B cell (primary cell): ENCODE measurements at regions not wholly inside any gene's neighbourhood (a gene's known extent, or its start where the extent isn't known, plus 50 kb on each side); places are given as distances from the start of the nearest gene placed in this dataset.

ENCODE experiments used
- ATAC-seq: fragments of 200-7000 bp; cut with Tn5 transposase; one replicate; pipeline ENCODE4 v1.10.0; 2021; ENCODE audit warnings: low read depth, mild to moderate bottlenecking, moderate number of reproducible peaks, moderate library complexity
- CTCF ChIA-PET: fragments of 350-600 bp; sonication (Branson Sonifier 250); formaldehyde crosslinking; loops from one replicate; lab custom pipeline; 2021; ENCODE audit warnings: antibody characterized with exemption, inconsistent platforms; lab: Charles Lee
- POLR2A ChIA-PET: fragments of 350-600 bp; sonication (Branson Sonifier 250); formaldehyde crosslinking; loops from one replicate; lab custom pipeline; 2021; ENCODE audit warnings: antibody characterized with exemption; lab: Charles Lee
- DNase-seq: peaks from one replicate; pipeline ENCODE4 v3.0.0; 2013
- H2AFZ ChIP-seq: 2 replicates; pipeline ENCODE4 v1.6.1; 2012; ENCODE audit warnings: mild to moderate bottlenecking, low read depth, low read length; ENCODE audit not compliant: insufficient read depth, poor library complexity, severe bottlenecking
- H3K27ac ChIP-seq, 2 donors: 1 replicate in 1 of 2; 2 replicates in 1 of 2; pipeline ENCODE4 v1.5.1; 2012 to 2013; ENCODE audit warnings: low read length in 2 of 2, mild to moderate bottlenecking in 2 of 2, moderate library complexity in 1 of 2
- H3K27me3 ChIP-seq, 4 experiments: fragments of 200-600 bp in 1 of 4; sonication (generic) in 1 of 4; replicated peaks in 1 of 4; 1 replicate in 2 of 4; 2 replicates in 2 of 4; pipeline versions ENCODE4 v1.6.1 to v1.7.0; 2013 to 2016; ENCODE audit warnings: low read length in 3 of 4, mild to moderate bottlenecking in 2 of 4, mixed read lengths in 1 of 4, moderate library complexity in 1 of 4; ENCODE audit not compliant: insufficient read depth in 4 of 4, control insufficient read depth in 3 of 4; ENCODE audit errors: control extremely low read depth in 1 of 4
- H3K36me3 ChIP-seq, 2 experiments: replicated peaks in 1 of 2; 1 replicate in 1 of 2; 2 replicates in 1 of 2; pipeline versions ENCODE4 v1.6.1 to v1.7.1; 2013; ENCODE audit warnings: low read length in 1 of 2; ENCODE audit not compliant: insufficient read depth in 2 of 2, control insufficient read depth in 1 of 2; ENCODE audit errors: control extremely low read depth in 1 of 2, extremely low read depth in 1 of 2
- H3K4me1 ChIP-seq, 2 donors: fragments of 200-600 bp in 1 of 2; sonication (generic) in 1 of 2; 1 replicate in 1 of 2; 2 replicates in 1 of 2; pipeline versions ENCODE4 v1.5.1 to v1.6.1; 2013 to 2017; ENCODE audit warnings: low read length in 2 of 2; ENCODE audit not compliant: control insufficient read depth in 2 of 2, insufficient read depth in 2 of 2
- H3K4me2 ChIP-seq: replicated peaks from 2 replicates; pipeline ENCODE3; 2012; ENCODE audit warnings: mild to moderate bottlenecking, low read depth, low read length; ENCODE audit not compliant: poor library complexity, severe bottlenecking
- H3K4me3 ChIP-seq, 5 experiments: fragments of 200-600 bp in 1 of 5; sonication (generic) in 1 of 5; 1 replicate in 3 of 5; 2 replicates in 2 of 5; pipeline versions ENCODE4 v1.5.1 to v1.7.0; 2011 to 2016; ENCODE audit warnings: low read length in 4 of 5, mild to moderate bottlenecking in 4 of 5, low read depth in 2 of 5, control low read depth in 1 of 5, moderate library complexity in 1 of 5; ENCODE audit not compliant: insufficient read depth in 1 of 5; ENCODE audit errors: control extremely low read depth in 1 of 5, extremely low read depth in 1 of 5
- H3K79me2 ChIP-seq: fragments of 200-600 bp; sonication (generic); one replicate; pipeline ENCODE4 v1.6.0; 2016; ENCODE audit warnings: low read length; ENCODE audit not compliant: control insufficient read depth, insufficient read depth
- H3K9ac ChIP-seq: fragments of 200-600 bp; sonication (generic); 2 replicates; pipeline ENCODE4 v1.6.1; 2017; ENCODE audit warnings: mild to moderate bottlenecking, low read length, moderate library complexity
- H3K9me3 ChIP-seq, 3 donors: one replicate each; pipeline versions ENCODE4 v1.6.1 to v1.7.1; 2013; ENCODE audit warnings: low read length in 2 of 3; ENCODE audit not compliant: control insufficient read depth in 2 of 3, insufficient read depth in 1 of 3; ENCODE audit errors: control extremely low read depth in 1 of 3
- H4K20me1 ChIP-seq: 2 replicates; pipeline ENCODE4 v1.6.0; 2012; ENCODE audit warnings: mild to moderate bottlenecking, low read length; ENCODE audit not compliant: insufficient read depth, control insufficient read depth, poor library complexity, severe bottlenecking
- H3K27ac Mint-ChIP-seq: one replicate; pipeline ENCODE4 v1.8.0; 2021; ENCODE audit warnings: mixed read lengths
- H3K27me3 Mint-ChIP-seq: one replicate; pipeline ENCODE4 v1.8.0; 2021; ENCODE audit warnings: mixed read lengths
- H3K4me1 Mint-ChIP-seq: one replicate; pipeline ENCODE4 v1.8.0; 2021; ENCODE audit warnings: mixed read lengths
- H3K4me3 Mint-ChIP-seq: one replicate; pipeline ENCODE4 v1.8.0; 2021; ENCODE audit warnings: mixed read lengths
- H3K9me3 Mint-ChIP-seq: one replicate; pipeline ENCODE4 v1.8.0; 2022; ENCODE audit warnings: mixed read lengths; ENCODE audit not compliant: insufficient read depth
- EZH2 ChIP-seq: IDR thresholded peaks from 2 replicates; pipeline ENCODE4 v1.6.1; 2012; ENCODE audit warnings: borderline replicate concordance, low read depth, mild to moderate bottlenecking, moderate library complexity, low read length; ENCODE audit not compliant: insufficient read depth, poor library complexity, severe bottlenecking
- WGBS: methylation state at CpG from one replicate; pipeline ENCODE4 v1.1.5; 2013; ENCODE audit warnings: missing lambda C conversion rate; ENCODE audit not compliant: insufficient coverage; 5-methylcytosine and 5-hydroxymethylcytosine counted together
- intact Hi-C: fragments of 100-400 bp; cut with micrococcal nuclease; formaldehyde crosslinking; loops from one replicate; pipeline ENCODE4 v1.10.0; 2022
- TF ChIP-seq, protein P1 (sequence below): fragments of 200-600 bp; IDR thresholded peaks from one replicate; pipeline ENCODE4 v1.8.0; 2022; ENCODE audit warnings: antibody characterized with exemption, mild to moderate bottlenecking

DNA sequence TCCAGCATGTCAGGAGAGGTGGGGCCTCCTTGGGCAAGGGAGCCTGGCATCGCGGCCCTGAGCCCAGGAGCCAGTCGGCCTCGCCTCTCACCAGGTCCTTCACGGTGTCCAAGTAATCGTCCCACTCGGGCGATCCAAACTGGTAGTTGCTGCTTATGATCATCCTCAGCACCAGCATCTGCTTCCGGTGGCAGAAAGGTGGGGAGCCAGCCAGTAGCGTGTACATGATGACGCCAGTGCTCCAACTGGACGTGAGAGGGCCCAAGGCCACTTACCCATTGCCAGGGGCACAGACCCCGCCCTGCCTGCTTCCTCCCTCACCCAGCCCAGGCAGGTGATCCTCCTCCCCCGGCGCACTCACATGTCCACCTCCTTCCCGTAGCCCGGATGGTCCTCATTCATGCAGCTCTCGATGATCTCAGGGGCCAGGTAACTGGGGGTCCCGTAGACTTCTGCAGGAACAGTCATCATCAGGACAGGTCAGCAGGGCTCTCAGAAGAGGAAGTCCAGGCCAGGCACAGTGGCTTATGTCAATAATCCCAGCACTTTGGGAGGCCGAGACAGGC is 214.7 kb downstream of the OR4C45 start:
- Mint-ChIP-seq H3K27ac (no peak overlapping the region), H3K9me3 (no peaks in the 10 kb centered on the region), H3K4me1 (no peaks in the 10 kb centered on the region), H3K27me3 (no peaks in the 10 kb centered on the region), H3K4me3 (no peak overlapping the region)
- ATAC-seq, result no peak
- Histone ChIP-seq H3K27me3 (no peaks in the 10 kb centered on the region), H4K20me1 (no peaks in the 10 kb centered on the region), H3K36me3 (no peaks in the 10 kb centered on the region), H3K4me3 (no peak overlapping the region), H3K79me2 (no peaks in the 10 kb centered on the region), H3K4me2 (no peak overlapping the region), H3K4me1 (no peaks in the 10 kb centered on the region), H3K9ac (no peak overlapping the region), H2AFZ (no peak overlapping the region), H3K27ac (no peak overlapping the region), H3K9me3 (peaks cover 0 to 20% (median 2%) of the 10 kb centered on the region in 3 donors)
- no peak for DNase-seq
- ChIA-PET POLR2A (no interaction called here), CTCF (no interaction called here)
- TF ChIP-seq, protein P1, sequence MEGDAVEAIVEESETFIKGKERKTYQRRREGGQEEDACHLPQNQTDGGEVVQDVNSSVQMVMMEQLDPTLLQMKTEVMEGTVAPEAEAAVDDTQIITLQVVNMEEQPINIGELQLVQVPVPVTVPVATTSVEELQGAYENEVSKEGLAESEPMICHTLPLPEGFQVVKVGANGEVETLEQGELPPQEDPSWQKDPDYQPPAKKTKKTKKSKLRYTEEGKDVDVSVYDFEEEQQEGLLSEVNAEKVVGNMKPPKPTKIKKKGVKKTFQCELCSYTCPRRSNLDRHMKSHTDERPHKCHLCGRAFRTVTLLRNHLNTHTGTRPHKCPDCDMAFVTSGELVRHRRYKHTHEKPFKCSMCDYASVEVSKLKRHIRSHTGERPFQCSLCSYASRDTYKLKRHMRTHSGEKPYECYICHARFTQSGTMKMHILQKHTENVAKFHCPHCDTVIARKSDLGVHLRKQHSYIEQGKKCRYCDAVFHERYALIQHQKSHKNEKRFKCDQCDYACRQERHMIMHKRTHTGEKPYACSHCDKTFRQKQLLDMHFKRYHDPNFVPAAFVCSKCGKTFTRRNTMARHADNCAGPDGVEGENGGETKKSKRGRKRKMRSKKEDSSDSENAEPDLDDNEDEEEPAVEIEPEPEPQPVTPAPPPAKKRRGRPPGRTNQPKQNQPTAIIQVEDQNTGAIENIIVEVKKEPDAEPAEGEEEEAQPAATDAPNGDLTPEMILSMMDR, result no peak
- intact Hi-C loops, result no loop called here
- 93% methylated on average over 19 of the region's 20 CpGs for WGBS

DNA sequence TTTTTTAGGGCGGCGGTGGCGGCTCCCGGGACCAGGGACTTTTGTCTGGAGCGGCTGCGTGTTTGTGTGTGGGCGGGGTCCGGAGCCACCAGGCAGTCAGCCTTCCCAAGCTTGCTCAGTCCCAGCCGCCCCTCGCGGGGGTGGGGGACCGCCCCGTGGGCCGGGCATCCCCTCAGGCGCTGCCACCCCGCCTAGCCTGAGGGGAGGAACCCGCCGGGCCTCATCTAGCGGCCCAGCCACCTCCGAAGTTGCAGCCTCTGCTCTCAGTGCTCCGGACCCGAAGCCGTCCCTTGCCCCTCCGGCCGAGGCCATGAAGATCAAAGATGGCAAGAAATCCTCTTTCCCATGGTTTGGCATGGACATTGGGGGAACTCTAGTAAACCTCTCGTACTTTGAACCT is 235.2 kb downstream of the OR4C45 start:
- Histone ChIP-seq H3K27ac (no peak overlapping the region), H4K20me1 (no peaks in the 10 kb centered on the region), H2AFZ (no peak overlapping the region), H3K79me2 (no peaks in the 10 kb centered on the region), H3K4me3 (no peak overlapping the region), H3K36me3 (no peaks in the 10 kb centered on the region), H3K27me3 (no peaks in the 10 kb centered on the region), H3K9ac (no peak overlapping the region), H3K4me1 (no peaks in the 10 kb centered on the region), H3K4me2 (no peak overlapping the region), H3K9me3 (peaks cover 0 to 21% (median 0%) of the 10 kb centered on the region in 3 donors)
- 84% methylated on average over 23 of the region's 26 CpGs for WGBS
- no peak for TF ChIP-seq EZH2
- TF ChIP-seq, protein P1, result no peak
- ATAC-seq (no peak), DNase-seq (no peak)
- intact Hi-C loops, result no loop called here
- ChIA-PET POLR2A (no interaction called here), CTCF (no interaction called here)
- H3K4me3 Mint-ChIP-seq, result no peak overlapping the region
- no peaks in the 10 kb centered on the region for H3K9me3 Mint-ChIP-seq
- no peaks in the 10 kb centered on the region for H3K4me1 Mint-ChIP-seq
- no peak overlapping the region for H3K27ac Mint-ChIP-seq
- no peaks in the 10 kb centered on the region for H3K27me3 Mint-ChIP-seq
